BE2C (cell line): ENCODE measurements at regions not wholly inside any gene's neighbourhood (a gene's known extent, or its start where the extent isn't known, plus 50 kb on each side); places are given as distances from the start of the nearest gene placed in this dataset.

Experiments used
- DNase-seq: peaks from one replicate; pipeline ENCODE4 v3.0.0-alpha.2; 2020
- H3K27me3 ChIP-seq: fragments of 250-450 bp; sonication (Bioruptor Pico); 2 replicates; pipeline ENCODE4 v1.5.1; 2020; ENCODE audit warnings: mild to moderate bottlenecking
- H3K36me3 ChIP-seq: fragments of 250-450 bp; sonication (Bioruptor Pico); 2 replicates; pipeline ENCODE4 v1.5.1; 2020; ENCODE audit warnings: mild to moderate bottlenecking
- H3K4me1 ChIP-seq: fragments of 250-450 bp; sonication (Bioruptor Pico); 2 replicates; pipeline ENCODE4 v1.5.1; 2020
- H3K4me3 ChIP-seq: 2 replicates; pipeline ENCODE4 v1.5.1; 2011; ENCODE audit warnings: low read depth, low read length
- H3K9me3 ChIP-seq: fragments of 250-450 bp; sonication (Bioruptor Pico); 2 replicates; pipeline ENCODE4 v1.5.1; 2020
- TF ChIP-seq, protein P1 (sequence below): IDR thresholded peaks from 2 replicates; pipeline ENCODE4 v1.5.1; 2012; ENCODE audit warnings: mild to moderate bottlenecking, low read depth, low read length

- TF ChIP-seq, protein P1, sequence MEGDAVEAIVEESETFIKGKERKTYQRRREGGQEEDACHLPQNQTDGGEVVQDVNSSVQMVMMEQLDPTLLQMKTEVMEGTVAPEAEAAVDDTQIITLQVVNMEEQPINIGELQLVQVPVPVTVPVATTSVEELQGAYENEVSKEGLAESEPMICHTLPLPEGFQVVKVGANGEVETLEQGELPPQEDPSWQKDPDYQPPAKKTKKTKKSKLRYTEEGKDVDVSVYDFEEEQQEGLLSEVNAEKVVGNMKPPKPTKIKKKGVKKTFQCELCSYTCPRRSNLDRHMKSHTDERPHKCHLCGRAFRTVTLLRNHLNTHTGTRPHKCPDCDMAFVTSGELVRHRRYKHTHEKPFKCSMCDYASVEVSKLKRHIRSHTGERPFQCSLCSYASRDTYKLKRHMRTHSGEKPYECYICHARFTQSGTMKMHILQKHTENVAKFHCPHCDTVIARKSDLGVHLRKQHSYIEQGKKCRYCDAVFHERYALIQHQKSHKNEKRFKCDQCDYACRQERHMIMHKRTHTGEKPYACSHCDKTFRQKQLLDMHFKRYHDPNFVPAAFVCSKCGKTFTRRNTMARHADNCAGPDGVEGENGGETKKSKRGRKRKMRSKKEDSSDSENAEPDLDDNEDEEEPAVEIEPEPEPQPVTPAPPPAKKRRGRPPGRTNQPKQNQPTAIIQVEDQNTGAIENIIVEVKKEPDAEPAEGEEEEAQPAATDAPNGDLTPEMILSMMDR, result no peak
- no peaks in the 10 kb centered on the region for H3K36me3 ChIP-seq
- no peak for DNase-seq
These were observed 180.0 kb upstream of the ADCY1 start for GRCh38 chr7:45394117-45394708.

GRCh38 chr7:45399069-45399468 lies 175.1 kb upstream of the ADCY1 start:
- Histone ChIP-seq H3K4me1 (no peaks in the 10 kb centered on the region; the same call in 1 of the 2 replicates), H3K27me3 (no peaks in the 10 kb centered on the region), H3K36me3 (no peaks in the 10 kb centered on the region), H3K9me3 (no peaks in the 10 kb centered on the region), H3K4me3 (no peak overlapping the region)
- no peak for DNase-seq
- TF ChIP-seq, protein P1, result no peak

More at GRCh38 chr7:45394117-45394708, 180.0 kb upstream of the ADCY1 start:
- no peak overlapping the region for H3K4me3 ChIP-seq
- no peaks in the 10 kb centered on the region for H3K4me1 ChIP-seq
- H3K9me3 ChIP-seq, result no peaks in the 10 kb centered on the region
- H3K27me3 ChIP-seq, result no peaks in the 10 kb centered on the region

DNA sequence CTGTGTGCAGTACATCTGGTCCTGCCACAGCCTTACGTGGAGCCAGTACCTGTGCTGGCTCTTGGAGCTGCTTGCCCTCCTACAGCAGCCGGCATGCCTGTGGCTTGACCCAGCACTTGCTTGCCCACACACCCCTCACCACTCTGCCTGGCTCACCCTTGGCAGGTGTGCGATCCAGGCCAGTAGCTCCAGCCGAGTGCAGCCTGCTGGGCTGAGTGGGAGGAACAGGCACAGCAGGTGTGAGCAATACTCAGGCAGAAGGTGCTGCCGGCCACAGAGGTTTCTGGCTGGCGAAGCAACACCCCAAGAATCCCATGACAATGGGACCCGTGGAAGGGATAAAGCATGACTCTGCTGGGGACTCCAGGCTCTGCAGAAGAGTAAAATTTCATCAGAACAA lies 173.5 kb upstream of the ADCY1 start:
- H3K36me3 ChIP-seq, result no peaks in the 10 kb centered on the region
- DNase-seq, result no peak
- no peaks in the 10 kb centered on the region for H3K9me3 ChIP-seq
- no peaks in the 10 kb centered on the region; the same call in 1 of the 2 replicates for H3K4me1 ChIP-seq
- H3K27me3 ChIP-seq, result no peaks in the 10 kb centered on the region
- H3K4me3 ChIP-seq, result no peak overlapping the region
- TF ChIP-seq, protein P1, result no peak

DNA sequence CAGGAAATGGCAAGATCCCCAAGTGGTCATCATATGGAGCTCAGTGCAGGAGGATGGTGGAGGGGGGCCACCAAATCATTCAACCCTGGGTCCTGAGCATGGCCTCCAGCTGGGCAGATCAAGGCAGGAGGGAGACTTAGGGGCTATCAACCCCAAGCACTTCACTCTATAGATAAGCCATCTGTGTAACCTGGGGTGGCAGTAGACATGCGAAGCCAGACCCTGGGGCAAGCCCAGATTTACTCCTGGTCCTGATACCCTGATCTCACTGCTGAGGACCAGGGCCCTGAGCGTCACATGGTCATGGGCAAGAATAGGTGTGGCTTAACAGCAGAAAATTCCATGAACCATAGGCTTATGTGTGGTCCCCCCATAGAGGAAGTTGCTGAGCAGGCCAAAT lies 173.0 kb upstream of the ADCY1 start:
- no peaks in the 10 kb centered on the region for H3K9me3 ChIP-seq
- H3K36me3 ChIP-seq, result no peaks in the 10 kb centered on the region
- H3K27me3 ChIP-seq, result no peaks in the 10 kb centered on the region
- no peaks in the 10 kb centered on the region; the same call in 1 of the 2 replicates for H3K4me1 ChIP-seq
- no peak overlapping the region for H3K4me3 ChIP-seq
- TF ChIP-seq, protein P1, result no peak
- DNase-seq, result no peak

- Histone ChIP-seq H3K9me3 (no peaks in the 10 kb centered on the region), H3K27me3 (no peaks in the 10 kb centered on the region), H3K4me1 (no peaks in the 10 kb centered on the region; the same call in 1 of the 2 replicates), H3K36me3 (no peaks in the 10 kb centered on the region), H3K4me3 (no peak overlapping the region)
- TF ChIP-seq, protein P1, result no peak
- DNase-seq, result no peak
These were observed 172.3 kb upstream of the ADCY1 start for GRCh38 chr7:45401851-45402250.

DNA sequence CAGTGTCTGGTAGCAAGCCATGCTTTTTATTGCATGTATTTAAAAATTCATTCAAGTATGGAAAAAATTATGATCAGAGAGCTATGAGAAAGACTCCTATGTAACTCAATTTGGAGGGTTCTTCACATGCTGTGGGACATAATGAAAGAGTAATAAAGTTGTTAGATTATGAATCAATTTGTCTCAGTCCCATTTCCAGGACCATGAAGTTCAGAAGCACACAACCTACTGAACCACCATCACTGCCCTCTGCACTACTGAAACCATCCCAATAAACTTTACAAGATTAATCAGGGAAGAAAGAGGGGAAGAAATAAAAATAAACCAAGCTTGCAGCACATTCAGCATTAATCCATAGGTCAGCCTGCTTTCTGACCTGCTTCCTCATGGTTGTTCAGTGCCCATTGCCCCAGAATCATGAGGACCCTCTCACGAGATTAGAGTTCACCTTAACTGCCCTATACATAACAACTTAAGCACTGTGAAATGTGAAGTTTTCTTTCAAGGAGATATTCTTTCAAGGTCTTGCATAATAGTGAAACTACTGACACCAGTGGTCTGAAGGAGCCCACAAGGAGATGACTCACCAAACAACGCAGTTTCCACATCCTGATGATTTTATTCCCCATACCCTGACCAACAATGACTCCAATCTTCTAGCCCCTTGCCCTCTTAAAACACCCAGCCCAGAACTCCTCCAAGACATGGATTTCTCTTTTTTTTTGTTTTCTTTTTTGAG lies 171.5 kb upstream of the ADCY1 start:
- no peaks in the 10 kb centered on the region; the same call in 1 of the 2 replicates for H3K4me1 ChIP-seq
- no peaks in the 10 kb centered on the region for H3K36me3 ChIP-seq
- DNase-seq, result no peak
- H3K4me3 ChIP-seq, result no peak overlapping the region
- TF ChIP-seq, protein P1, result no peak
- no peaks in the 10 kb centered on the region for H3K9me3 ChIP-seq
- H3K27me3 ChIP-seq, result no peaks in the 10 kb centered on the region
